B cell (primary cell): ENCODE measurements at regions not wholly inside any gene's neighbourhood (a gene's known extent, or its start where the extent isn't known, plus 50 kb on each side); places are given as distances from the start of the nearest gene placed in this dataset.

Experiments
- ATAC-seq: fragments of 200-7000 bp; cut with Tn5 transposase; one replicate; pipeline ENCODE4 v1.10.0; 2021; ENCODE audit warnings: low read depth, mild to moderate bottlenecking, moderate number of reproducible peaks, moderate library complexity
- CTCF ChIA-PET: fragments of 350-600 bp; sonication (Branson Sonifier 250); formaldehyde crosslinking; loops from one replicate; lab custom pipeline; 2021; ENCODE audit warnings: antibody characterized with exemption, inconsistent platforms; lab: Charles Lee
- POLR2A ChIA-PET: fragments of 350-600 bp; sonication (Branson Sonifier 250); formaldehyde crosslinking; loops from one replicate; lab custom pipeline; 2021; ENCODE audit warnings: antibody characterized with exemption; lab: Charles Lee
- DNase-seq: peaks from one replicate; pipeline ENCODE4 v3.0.0; 2013
- H2AFZ ChIP-seq: 2 replicates; pipeline ENCODE4 v1.6.1; 2012; ENCODE audit warnings: mild to moderate bottlenecking, low read depth, low read length; ENCODE audit not compliant: insufficient read depth, poor library complexity, severe bottlenecking
- H3K27ac ChIP-seq, 2 donors: 1 replicate in 1 of 2; 2 replicates in 1 of 2; pipeline ENCODE4 v1.5.1; 2012 to 2013; ENCODE audit warnings: low read length in 2 of 2, mild to moderate bottlenecking in 2 of 2, moderate library complexity in 1 of 2
- H3K27me3 ChIP-seq, 4 experiments: fragments of 200-600 bp in 1 of 4; sonication (generic) in 1 of 4; replicated peaks in 1 of 4; 1 replicate in 2 of 4; 2 replicates in 2 of 4; pipeline versions ENCODE4 v1.6.1 to v1.7.0; 2013 to 2016; ENCODE audit warnings: low read length in 3 of 4, mild to moderate bottlenecking in 2 of 4, mixed read lengths in 1 of 4, moderate library complexity in 1 of 4; ENCODE audit not compliant: insufficient read depth in 4 of 4, control insufficient read depth in 3 of 4; ENCODE audit errors: control extremely low read depth in 1 of 4
- H3K36me3 ChIP-seq, 2 experiments: replicated peaks in 1 of 2; 1 replicate in 1 of 2; 2 replicates in 1 of 2; pipeline versions ENCODE4 v1.6.1 to v1.7.1; 2013; ENCODE audit warnings: low read length in 1 of 2; ENCODE audit not compliant: insufficient read depth in 2 of 2, control insufficient read depth in 1 of 2; ENCODE audit errors: control extremely low read depth in 1 of 2, extremely low read depth in 1 of 2
- H3K4me1 ChIP-seq, 2 donors: fragments of 200-600 bp in 1 of 2; sonication (generic) in 1 of 2; 1 replicate in 1 of 2; 2 replicates in 1 of 2; pipeline versions ENCODE4 v1.5.1 to v1.6.1; 2013 to 2017; ENCODE audit warnings: low read length in 2 of 2; ENCODE audit not compliant: control insufficient read depth in 2 of 2, insufficient read depth in 2 of 2
- H3K4me2 ChIP-seq: replicated peaks from 2 replicates; pipeline ENCODE3; 2012; ENCODE audit warnings: mild to moderate bottlenecking, low read depth, low read length; ENCODE audit not compliant: poor library complexity, severe bottlenecking
- H3K4me3 ChIP-seq, 5 experiments: fragments of 200-600 bp in 1 of 5; sonication (generic) in 1 of 5; 1 replicate in 3 of 5; 2 replicates in 2 of 5; pipeline versions ENCODE4 v1.5.1 to v1.7.0; 2011 to 2016; ENCODE audit warnings: low read length in 4 of 5, mild to moderate bottlenecking in 4 of 5, low read depth in 2 of 5, control low read depth in 1 of 5, moderate library complexity in 1 of 5; ENCODE audit not compliant: insufficient read depth in 1 of 5; ENCODE audit errors: control extremely low read depth in 1 of 5, extremely low read depth in 1 of 5
- H3K79me2 ChIP-seq: fragments of 200-600 bp; sonication (generic); one replicate; pipeline ENCODE4 v1.6.0; 2016; ENCODE audit warnings: low read length; ENCODE audit not compliant: control insufficient read depth, insufficient read depth
- H3K9ac ChIP-seq: fragments of 200-600 bp; sonication (generic); 2 replicates; pipeline ENCODE4 v1.6.1; 2017; ENCODE audit warnings: mild to moderate bottlenecking, low read length, moderate library complexity
- H3K9me3 ChIP-seq, 3 donors: one replicate each; pipeline versions ENCODE4 v1.6.1 to v1.7.1; 2013; ENCODE audit warnings: low read length in 2 of 3; ENCODE audit not compliant: control insufficient read depth in 2 of 3, insufficient read depth in 1 of 3; ENCODE audit errors: control extremely low read depth in 1 of 3
- H4K20me1 ChIP-seq: 2 replicates; pipeline ENCODE4 v1.6.0; 2012; ENCODE audit warnings: mild to moderate bottlenecking, low read length; ENCODE audit not compliant: insufficient read depth, control insufficient read depth, poor library complexity, severe bottlenecking
- H3K27ac Mint-ChIP-seq: one replicate; pipeline ENCODE4 v1.8.0; 2021; ENCODE audit warnings: mixed read lengths
- H3K27me3 Mint-ChIP-seq: one replicate; pipeline ENCODE4 v1.8.0; 2021; ENCODE audit warnings: mixed read lengths
- H3K4me1 Mint-ChIP-seq: one replicate; pipeline ENCODE4 v1.8.0; 2021; ENCODE audit warnings: mixed read lengths
- H3K4me3 Mint-ChIP-seq: one replicate; pipeline ENCODE4 v1.8.0; 2021; ENCODE audit warnings: mixed read lengths
- H3K9me3 Mint-ChIP-seq: one replicate; pipeline ENCODE4 v1.8.0; 2022; ENCODE audit warnings: mixed read lengths; ENCODE audit not compliant: insufficient read depth
- CTCF ChIP-seq: fragments of 200-600 bp; IDR thresholded peaks from one replicate; pipeline ENCODE4 v1.8.0; 2022; ENCODE audit warnings: antibody characterized with exemption, mild to moderate bottlenecking
- EZH2 ChIP-seq: IDR thresholded peaks from 2 replicates; pipeline ENCODE4 v1.6.1; 2012; ENCODE audit warnings: borderline replicate concordance, low read depth, mild to moderate bottlenecking, moderate library complexity, low read length; ENCODE audit not compliant: insufficient read depth, poor library complexity, severe bottlenecking
- WGBS: methylation state at CpG from one replicate; pipeline ENCODE4 v1.1.5; 2013; ENCODE audit warnings: missing lambda C conversion rate; ENCODE audit not compliant: insufficient coverage; 5-methylcytosine and 5-hydroxymethylcytosine counted together
- intact Hi-C: fragments of 100-400 bp; cut with micrococcal nuclease; formaldehyde crosslinking; loops from one replicate; pipeline ENCODE4 v1.10.0; 2022

- Histone ChIP-seq H3K9ac (no peak overlapping the region), H2AFZ (no peak overlapping the region), H4K20me1 (no peaks in the 10 kb centered on the region), H3K27me3 (no peaks in the 10 kb centered on the region), H3K9me3 (peaks cover 0 to 3% (median under 1%) of the 10 kb centered on the region in 3 donors), H3K4me1 (no peaks in the 10 kb centered on the region), H3K79me2 (no peaks in the 10 kb centered on the region), H3K4me2 (no peak overlapping the region), H3K36me3 (no peaks in the 10 kb centered on the region), H3K27ac (no peak overlapping the region), H3K4me3 (no peak overlapping the region)
- no peak overlapping the region for H3K4me3 Mint-ChIP-seq
- ChIA-PET CTCF (interaction anchor here (1.0 kb wide), 1 partner anchor 58 kb away, joined by 3 read pairs; no protein-coding TSS in a partner anchor), POLR2A (interaction anchor here (0.6 to 0.7 kb wide), 2 partner anchors 72 to 459 kb away, joined by 3 to 5 read pairs; no protein-coding TSS in a partner anchor)
- H3K27me3 Mint-ChIP-seq = no peaks in the 10 kb centered on the region
- intact Hi-C loops = no loop called here
- no peaks in the 10 kb centered on the region for H3K4me1 Mint-ChIP-seq
- WGBS = 88% methylated on average over 3 of the region's 5 CpGs
- DNase-seq (no peak), ATAC-seq (no peak)
- no peak overlapping the region for H3K27ac Mint-ChIP-seq
- H3K9me3 Mint-ChIP-seq = no peaks in the 10 kb centered on the region
- TF ChIP-seq EZH2 = no peak
- TF ChIP-seq CTCF = no peak
These were observed 384.3 kb downstream of the CD83 start for GRCh38 chr6:14501914-14502313.

GRCh38 chr6:14502551-14502950 lies 385.0 kb downstream of the CD83 start:
- Mint-ChIP-seq H3K4me1 (no peaks in the 10 kb centered on the region), H3K4me3 (no peak overlapping the region), H3K27ac (no peak overlapping the region), H3K9me3 (no peaks in the 10 kb centered on the region), H3K27me3 (no peaks in the 10 kb centered on the region)
- DNase-seq (no peak), ATAC-seq (no peak)
- Histone ChIP-seq H3K4me2 (no peak overlapping the region), H3K79me2 (no peaks in the 10 kb centered on the region), H3K4me1 (no peaks in the 10 kb centered on the region), H3K27me3 (no peaks in the 10 kb centered on the region), H3K9me3 (no peaks in the 10 kb centered on the region), H3K27ac (no peak overlapping the region), H2AFZ (no peak overlapping the region), H3K9ac (no peak overlapping the region), H3K36me3 (no peaks in the 10 kb centered on the region), H3K4me3 (no peak overlapping the region), H4K20me1 (no peaks in the 10 kb centered on the region)
- 93% methylated on average over 3 of the region's 6 CpGs for WGBS
- CTCF ChIA-PET = interaction anchor here (1.0 kb wide), 1 partner anchor 28 kb away, joined by 3 read pairs; no protein-coding TSS in a partner anchor
- TF ChIP-seq CTCF (no peak), EZH2 (no peak)
- POLR2A ChIA-PET = no interaction called here
- intact Hi-C loops = no loop called here
